ENCODE measurements at regions not wholly inside any gene's neighbourhood (a gene's known extent, or its start where the extent isn't known, plus 50 kb on each side); places are given as distances from the start of the nearest gene placed in this dataset.

GRCh38 chr10:59073456-59074053, 102.9 kb upstream of the PHYHIPL start:
- TF ChIP-seq CTCF (IDR thresholded peaks at IDR 0.05) (no peak), POLR2A (IDR thresholded peaks at IDR 0.05) (no peak)
